Breast epithelium (tissue), 3 donors: ENCODE measurements at regions not wholly inside any gene's neighbourhood (a gene's known extent, or its start where the extent isn't known, plus 50 kb on each side); places are given as distances from the start of the nearest gene placed in this dataset.

ENCODE experiments used
- POLR2A ChIP-seq: fragments of 450-650 bp; IDR thresholded peaks from one replicate; pipeline ENCODE4 v1.6.1; 2016; ENCODE audit warnings: antibody characterized with exemption, mild to moderate bottlenecking, moderate library complexity
- TF ChIP-seq, protein P1 (sequence below), 3 donors: fragments of 450-650 bp; IDR thresholded peaks; one replicate each; pipeline ENCODE4 v1.5.1; 2016 to 2017; ENCODE audit warnings: antibody characterized with exemption in 3 of 3, mild to moderate bottlenecking in 3 of 3, moderate library complexity in 3 of 3

DNA sequence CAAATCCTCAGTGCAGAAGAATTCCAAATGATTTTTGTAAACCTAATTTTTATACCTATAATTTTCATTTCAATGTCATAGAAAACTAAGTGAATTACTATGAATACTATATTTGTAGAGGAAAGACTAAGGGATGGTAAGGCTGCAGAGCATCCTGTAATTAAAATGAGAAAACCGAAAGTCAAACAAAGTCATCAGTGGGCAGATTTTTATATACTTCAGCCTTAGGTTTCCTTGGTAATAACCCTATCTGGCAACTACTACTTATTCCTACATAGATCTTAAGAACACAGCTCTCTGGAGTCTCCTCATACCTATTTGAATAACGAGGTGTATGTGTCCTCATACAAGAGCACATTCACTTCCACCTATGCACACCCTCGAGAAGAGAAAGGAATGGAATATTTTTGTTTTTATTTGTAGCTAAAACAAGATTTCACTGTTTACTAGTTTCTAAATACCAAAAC is 117.9 kb upstream of the SGK1 start:
- no peak for TF ChIP-seq POLR2A
- TF ChIP-seq, protein P1, sequence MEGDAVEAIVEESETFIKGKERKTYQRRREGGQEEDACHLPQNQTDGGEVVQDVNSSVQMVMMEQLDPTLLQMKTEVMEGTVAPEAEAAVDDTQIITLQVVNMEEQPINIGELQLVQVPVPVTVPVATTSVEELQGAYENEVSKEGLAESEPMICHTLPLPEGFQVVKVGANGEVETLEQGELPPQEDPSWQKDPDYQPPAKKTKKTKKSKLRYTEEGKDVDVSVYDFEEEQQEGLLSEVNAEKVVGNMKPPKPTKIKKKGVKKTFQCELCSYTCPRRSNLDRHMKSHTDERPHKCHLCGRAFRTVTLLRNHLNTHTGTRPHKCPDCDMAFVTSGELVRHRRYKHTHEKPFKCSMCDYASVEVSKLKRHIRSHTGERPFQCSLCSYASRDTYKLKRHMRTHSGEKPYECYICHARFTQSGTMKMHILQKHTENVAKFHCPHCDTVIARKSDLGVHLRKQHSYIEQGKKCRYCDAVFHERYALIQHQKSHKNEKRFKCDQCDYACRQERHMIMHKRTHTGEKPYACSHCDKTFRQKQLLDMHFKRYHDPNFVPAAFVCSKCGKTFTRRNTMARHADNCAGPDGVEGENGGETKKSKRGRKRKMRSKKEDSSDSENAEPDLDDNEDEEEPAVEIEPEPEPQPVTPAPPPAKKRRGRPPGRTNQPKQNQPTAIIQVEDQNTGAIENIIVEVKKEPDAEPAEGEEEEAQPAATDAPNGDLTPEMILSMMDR (IDR thresholded peaks at IDR 0.05) = no peak
